Kidney (tissue), 13 donors: ENCODE measurements at regions not wholly inside any gene's neighbourhood (a gene's known extent, or its start where the extent isn't known, plus 50 kb on each side); places are given as distances from the start of the nearest gene placed in this dataset.

Source experiments
- DNase-seq, 5 donors: peaks; one replicate each; pipeline ENCODE4 v3.0.0-alpha.2; 2013 to 2020
- FAIRE-seq: peaks from 2 replicates; lab custom pipeline; 2012; peaks lifted over from hg19 to GRCh38; lab: Jason Lieb, UNC
- H3K27ac ChIP-seq, 2 donors: one replicate each; pipeline ENCODE4 v1.7.0; 2013; ENCODE audit warnings: low read depth in 2 of 2, low read length in 2 of 2, inconsistent platforms in 1 of 2
- H3K27me3 ChIP-seq: one replicate; pipeline ENCODE4 v1.7.1; 2013; ENCODE audit warnings: low read length, inconsistent platforms; ENCODE audit not compliant: control insufficient read depth, insufficient read depth
- H3K36me3 ChIP-seq, 3 donors: one replicate each; pipeline versions ENCODE4 v1.7.0 to v1.7.1; 2013; ENCODE audit warnings: low read length in 3 of 3, control low read depth in 1 of 3, inconsistent platforms in 1 of 3; ENCODE audit not compliant: insufficient read depth in 3 of 3, control insufficient read depth in 2 of 3
- H3K4me1 ChIP-seq, 3 donors: one replicate each; pipeline versions ENCODE4 v1.7.0 to v1.7.1; 2013; ENCODE audit warnings: low read length in 3 of 3, inconsistent platforms in 1 of 3, low read depth in 1 of 3; ENCODE audit not compliant: control insufficient read depth in 2 of 3, insufficient read depth in 2 of 3
- H3K4me3 ChIP-seq, 3 donors: one replicate each; pipeline versions ENCODE4 v1.7.0 to v1.8.1; 2013; ENCODE audit warnings: low read length in 3 of 3, control low read depth in 1 of 3, inconsistent platforms in 1 of 3
- H3K9ac ChIP-seq, 3 donors: one replicate each; pipeline versions ENCODE4 v1.7.0 to v1.7.1; 2013; ENCODE audit warnings: low read length in 3 of 3, control low read depth in 1 of 3, inconsistent platforms in 1 of 3
- H3K9me3 ChIP-seq, 3 donors: one replicate each; pipeline versions ENCODE4 v1.7.0 to v1.7.1; 2013; ENCODE audit warnings: low read length in 3 of 3, control low read depth in 1 of 3, inconsistent platforms in 1 of 3; ENCODE audit not compliant: control insufficient read depth in 2 of 3, insufficient read depth in 1 of 3
- CTCF ChIP-seq: IDR thresholded peaks from 3 replicates; pipeline ENCODE4 v1.5.1; 2012; ENCODE audit warnings: mild to moderate bottlenecking, moderate library complexity, borderline replicate concordance; ENCODE audit not compliant: insufficient read depth; ENCODE audit errors: extremely low read depth
- intact Hi-C: fragments of 100-400 bp; cut with DNase I; formaldehyde crosslinking; loops from one replicate; pipeline ENCODE4 v1.11.1; 2022
- donor health status: control.
- donor health status: control.
- donor health status: control.
- donor health status: control.
- donor health status: control.
- donor health status: DM: yes; HTN: yes; CAD: no.
- donor health status: Normal renal cell carcinoma (clear cell type).

GRCh38 chr9:90021216-90021906 is 416.5 kb downstream of the GADD45G start:
- H3K4me1 ChIP-seq: peaks cover 0 to 15% (median 0%) of the 10 kb centered on the region in 3 donors
- H3K4me3 ChIP-seq: no peak overlapping the region
- intact Hi-C loops: no loop called here
- DNase-seq (no peak), FAIRE-seq (no peak)
- no peak overlapping the region for H3K27ac ChIP-seq
- H3K9me3 ChIP-seq: peaks cover 0 to 2% (median 0%) of the 10 kb centered on the region in 3 donors
- TF ChIP-seq CTCF: no peak
- no peak overlapping the region for H3K9ac ChIP-seq
- no peaks in the 10 kb centered on the region for H3K36me3 ChIP-seq
- H3K27me3 ChIP-seq: no peaks in the 10 kb centered on the region

- Histone ChIP-seq H3K4me1 (peaks cover 0 to 15% (median 0%) of the 10 kb centered on the region in 3 donors), H3K36me3 (no peaks in the 10 kb centered on the region), H3K27me3 (no peaks in the 10 kb centered on the region), H3K9ac (no peak overlapping the region), H3K27ac (no peak overlapping the region), H3K9me3 (peaks cover 0 to 2% (median 0%) of the 10 kb centered on the region in 3 donors), H3K4me3 (no peak overlapping the region)
- FAIRE-seq (no peak), DNase-seq (no peak)
- intact Hi-C loops: no loop called here
- TF ChIP-seq CTCF: no peak
Measured at GRCh38 chr9:90022474-90022873, 417.7 kb downstream of the GADD45G start.

- no peak for DNase-seq
- Histone ChIP-seq H3K4me1 (peaks cover 0 to 15% (median 0%) of the 10 kb centered on the region in 3 donors), H3K27ac (no peak overlapping the region), H3K36me3 (no peaks in the 10 kb centered on the region), H3K9me3 (peaks cover 0 to 2% (median 0%) of the 10 kb centered on the region in 3 donors), H3K9ac (no peak overlapping the region), H3K4me3 (no peak overlapping the region), H3K27me3 (no peaks in the 10 kb centered on the region)
- intact Hi-C loops: no loop called here
- FAIRE-seq: no peak
- TF ChIP-seq CTCF: no peak
Measured at GRCh38 chr9:90023861-90024260, 419.0 kb downstream of the GADD45G start.

- intact Hi-C loops: no loop called here
- FAIRE-seq: no peak
- H3K27ac ChIP-seq: no peak overlapping the region
- peaks cover 0 to 2% (median 0%) of the 10 kb centered on the region in 3 donors for H3K9me3 ChIP-seq
- H3K9ac ChIP-seq: no peak overlapping the region
- no peaks in the 10 kb centered on the region for H3K36me3 ChIP-seq
- H3K4me1 ChIP-seq: peaks cover 0 to 15% (median 0%) of the 10 kb centered on the region in 3 donors
- no peak for DNase-seq
- no peaks in the 10 kb centered on the region for H3K27me3 ChIP-seq
- H3K4me3 ChIP-seq: no peak overlapping the region
- no peak for TF ChIP-seq CTCF
Measured at GRCh38 chr9:90024409-90024808, 419.6 kb downstream of the GADD45G start.
